Calu3 (cell line): ENCODE measurements at regions not wholly inside any gene's neighbourhood (a gene's known extent, or its start where the extent isn't known, plus 50 kb on each side); places are given as distances from the start of the nearest gene placed in this dataset.

Experiments
- BruUV-seq: library from RNA; stranded (reverse); fragments of 400-500 nt; replicated peaks from 2 replicates; lab custom pipeline; 2021; lab: Mats Ljungman, UMichigan
- CTCF ChIA-PET: fragments of 300-600 bp; sonication (Branson Sonifier 250); formaldehyde crosslinking; loops from one replicate; lab custom pipeline; 2022; ENCODE audit warnings: antibody characterized with exemption; lab: Charles Lee
- DNase-seq: peaks from one replicate; pipeline ENCODE4 v3.0.0; 2022
- H3K27ac Mint-ChIP-seq: one replicate; pipeline ENCODE4 v1.8.0; 2022; ENCODE audit warnings: mixed read lengths; ENCODE audit not compliant: unreplicated experiment
- H3K27me3 Mint-ChIP-seq: one replicate; pipeline ENCODE4 v1.8.0; 2022; ENCODE audit warnings: mixed read lengths; ENCODE audit not compliant: unreplicated experiment
- H3K36me3 Mint-ChIP-seq: one replicate; pipeline ENCODE4 v1.8.0; 2022; ENCODE audit warnings: mild to moderate bottlenecking, moderate library complexity, mixed read lengths; ENCODE audit not compliant: insufficient read depth, unreplicated experiment
- H3K4me1 Mint-ChIP-seq: one replicate; pipeline ENCODE4 v1.8.0; 2022; ENCODE audit warnings: mild to moderate bottlenecking, low read depth, mixed read lengths; ENCODE audit not compliant: unreplicated experiment
- H3K4me3 Mint-ChIP-seq: one replicate; pipeline ENCODE4 v1.8.0; 2022; ENCODE audit warnings: mild to moderate bottlenecking, low read depth, moderate library complexity, mixed read lengths; ENCODE audit not compliant: unreplicated experiment
- H3K9me3 Mint-ChIP-seq: one replicate; pipeline ENCODE4 v1.8.0; 2022; ENCODE audit warnings: low read depth, mixed read lengths; ENCODE audit not compliant: unreplicated experiment
- CTCF ChIP-seq: fragments of 200-600 bp; IDR thresholded peaks from one replicate; pipeline ENCODE4 v1.8.0; 2022; ENCODE audit warnings: antibody characterized with exemption; ENCODE audit not compliant: unreplicated experiment
- intact Hi-C: fragments of 100-400 bp; cut with micrococcal nuclease; formaldehyde crosslinking; loops from one replicate; pipeline ENCODE4 v1.10.0; 2022; ENCODE audit not compliant: unreplicated experiment

- no peaks in the 10 kb centered on the region for H3K36me3 Mint-ChIP-seq
- BruUV-seq = no TSS peak
- DNase-seq = no peak
- intact Hi-C loops = no loop called here
- no peak overlapping the region for H3K27ac Mint-ChIP-seq
- peaks cover 5% of the 10 kb centered on the region for H3K9me3 Mint-ChIP-seq
- no peaks in the 10 kb centered on the region for H3K4me1 Mint-ChIP-seq
- no peak overlapping the region for H3K4me3 Mint-ChIP-seq
- CTCF ChIA-PET = no interaction called here
- peaks cover 14% of the 10 kb centered on the region for H3K27me3 Mint-ChIP-seq
- no peak for TF ChIP-seq CTCF
These were observed 198.6 kb upstream of the NT5E start for GRCh38 chr6:85251300-85251699.

- DNase-seq = no peak
- Mint-ChIP-seq H3K4me1 (no peaks in the 10 kb centered on the region), H3K27ac (no peak overlapping the region), H3K27me3 (peaks cover 14% of the 10 kb centered on the region), H3K36me3 (no peaks in the 10 kb centered on the region), H3K4me3 (no peak overlapping the region), H3K9me3 (peaks cover 6% of the 10 kb centered on the region)
- intact Hi-C loops = no loop called here
- BruUV-seq = no TSS peak
- TF ChIP-seq CTCF = no peak
- CTCF ChIA-PET = no interaction called here
These were observed 199.2 kb upstream of the NT5E start for GRCh38 chr6:85250586-85251220.

DNA sequence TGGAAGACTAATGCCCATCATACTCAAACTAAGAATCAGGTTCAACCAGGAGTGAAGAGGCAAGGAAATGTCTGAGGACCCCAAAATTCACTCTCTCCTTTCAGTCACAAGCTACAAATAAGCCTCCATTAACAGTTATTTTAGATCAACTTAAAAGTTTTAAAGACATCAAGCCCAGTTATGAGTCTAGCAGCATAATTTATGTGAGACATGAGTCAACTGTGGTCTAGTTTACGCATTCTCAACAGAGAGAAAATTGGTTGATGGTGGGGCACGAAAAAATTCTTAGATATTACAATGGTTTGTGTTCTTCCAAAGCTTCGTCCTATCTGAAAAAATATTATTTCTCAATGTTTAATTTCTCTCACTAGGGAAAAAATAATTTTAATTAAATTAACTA, 204.9 kb upstream of the NT5E start:
- peaks cover 2% of the 10 kb centered on the region for H3K9me3 Mint-ChIP-seq

DNA sequence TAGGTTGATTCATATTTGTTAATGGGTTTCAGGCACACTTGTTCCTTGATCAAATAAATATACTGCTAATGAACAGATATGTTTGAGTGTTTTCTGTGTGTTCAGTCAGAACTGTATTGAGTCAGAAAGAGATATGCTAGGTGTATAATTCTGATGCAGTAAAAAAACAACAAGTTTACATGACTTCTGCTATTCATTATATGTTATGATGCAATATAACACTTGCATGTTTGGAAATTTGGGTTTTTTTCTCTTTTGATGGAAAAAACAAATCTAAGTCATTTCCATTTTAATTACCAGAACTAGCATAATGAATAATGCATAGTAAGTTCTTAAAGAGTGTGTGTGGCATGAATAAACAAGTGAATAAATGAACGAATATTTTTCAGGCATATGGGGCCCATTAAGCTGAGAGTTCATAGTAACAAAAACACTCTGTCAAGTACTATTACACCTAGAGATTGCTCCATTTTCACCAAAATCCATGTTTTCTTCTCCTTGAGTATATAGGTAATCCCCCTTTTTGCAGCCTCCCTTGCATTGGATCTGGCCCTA, 208.3 kb upstream of the NT5E start:
- Mint-ChIP-seq H3K27me3 (no peaks in the 10 kb centered on the region), H3K27ac (no peak overlapping the region), H3K4me1 (no peaks in the 10 kb centered on the region), H3K9me3 (peaks cover 2% of the 10 kb centered on the region), H3K4me3 (no peak overlapping the region), H3K36me3 (no peaks in the 10 kb centered on the region)
- TF ChIP-seq CTCF = no peak
- CTCF ChIA-PET = interaction anchor here (0.8 kb wide), 1 partner anchor 49 kb away, joined by 3 read pairs; no protein-coding TSS in a partner anchor
- BruUV-seq = no TSS peak
- no peak for DNase-seq
- intact Hi-C loops = no loop called here

More for the DNA sequence above, 204.9 kb upstream of the NT5E start:
- TF ChIP-seq CTCF = no peak
- intact Hi-C loops = no loop called here
- no peaks in the 10 kb centered on the region for H3K36me3 Mint-ChIP-seq
- H3K27me3 Mint-ChIP-seq = no peaks in the 10 kb centered on the region
- DNase-seq = no peak
- H3K27ac Mint-ChIP-seq = no peak overlapping the region
- no TSS peak for BruUV-seq
- no peak overlapping the region for H3K4me3 Mint-ChIP-seq
- CTCF ChIA-PET = no interaction called here
- H3K4me1 Mint-ChIP-seq = no peaks in the 10 kb centered on the region
